ENCODE measurements at regions not wholly inside any gene's neighbourhood (a gene's known extent, or its start where the extent isn't known, plus 50 kb on each side); places are given as distances from the start of the nearest gene placed in this dataset.

DNA sequence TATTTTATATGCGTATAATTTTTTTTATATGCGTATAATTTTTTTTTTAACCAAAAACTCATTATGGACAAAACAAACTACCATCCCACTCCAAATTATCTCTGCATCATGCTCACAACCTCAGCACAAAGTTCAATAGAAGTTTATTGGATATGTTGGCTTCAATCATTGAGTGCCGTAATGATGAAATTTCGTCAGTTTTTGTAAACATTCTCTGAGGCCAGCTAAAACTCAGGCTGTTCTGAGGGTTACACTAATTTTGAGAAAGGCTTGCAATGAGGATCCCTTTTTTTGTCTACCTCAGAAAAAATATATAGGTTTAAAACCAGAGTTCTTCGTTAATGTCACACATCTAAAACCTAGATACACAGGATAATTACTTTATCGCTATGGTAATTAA is 1253.2 kb downstream of the EFNA5 start:
- POLR2A ChIA-PET: no interaction called here
- DNase-seq: no peak
- H3K9me3 Mint-ChIP-seq: no peaks in the 10 kb centered on the region

DNA sequence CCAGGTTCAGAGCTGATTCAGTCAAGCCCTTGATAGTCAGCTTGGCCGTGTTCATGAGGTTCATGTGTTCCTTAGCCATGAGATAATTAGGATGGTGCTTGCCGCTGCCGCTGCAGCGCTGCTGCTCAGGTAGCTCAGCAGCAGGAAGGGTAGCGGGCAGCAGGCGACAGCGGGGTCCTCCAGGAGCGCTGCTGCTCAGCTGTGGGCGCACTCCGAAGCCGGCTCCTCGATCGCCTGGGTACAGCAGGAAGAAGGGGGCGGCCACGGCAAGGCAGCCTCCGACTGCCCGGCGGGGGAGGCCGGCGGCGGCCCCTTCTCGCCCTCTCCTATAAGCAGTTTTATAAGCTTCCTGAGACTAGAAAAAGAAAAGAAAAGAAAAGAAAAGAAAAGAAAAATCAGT is 1253.6 kb downstream of the EFNA5 start:
- no peak for ATAC-seq (ENCODE audit: low read depth)
- H3K36me3 Mint-ChIP-seq (ENCODE audit: low read depth): no peaks in the 10 kb centered on the region
- no peaks in the 10 kb centered on the region for H3K4me1 Mint-ChIP-seq
- no peak for DNase-seq
- CTCF ChIA-PET: no interaction called here
- H3K27me3 Mint-ChIP-seq: no peaks in the 10 kb centered on the region
- intact Hi-C loops (cut with micrococcal nuclease): no loop called here
- no peak overlapping the region for H3K4me3 Mint-ChIP-seq
- no peaks in the 10 kb centered on the region for H3K9me3 Mint-ChIP-seq
- TF ChIP-seq, protein P1, sequence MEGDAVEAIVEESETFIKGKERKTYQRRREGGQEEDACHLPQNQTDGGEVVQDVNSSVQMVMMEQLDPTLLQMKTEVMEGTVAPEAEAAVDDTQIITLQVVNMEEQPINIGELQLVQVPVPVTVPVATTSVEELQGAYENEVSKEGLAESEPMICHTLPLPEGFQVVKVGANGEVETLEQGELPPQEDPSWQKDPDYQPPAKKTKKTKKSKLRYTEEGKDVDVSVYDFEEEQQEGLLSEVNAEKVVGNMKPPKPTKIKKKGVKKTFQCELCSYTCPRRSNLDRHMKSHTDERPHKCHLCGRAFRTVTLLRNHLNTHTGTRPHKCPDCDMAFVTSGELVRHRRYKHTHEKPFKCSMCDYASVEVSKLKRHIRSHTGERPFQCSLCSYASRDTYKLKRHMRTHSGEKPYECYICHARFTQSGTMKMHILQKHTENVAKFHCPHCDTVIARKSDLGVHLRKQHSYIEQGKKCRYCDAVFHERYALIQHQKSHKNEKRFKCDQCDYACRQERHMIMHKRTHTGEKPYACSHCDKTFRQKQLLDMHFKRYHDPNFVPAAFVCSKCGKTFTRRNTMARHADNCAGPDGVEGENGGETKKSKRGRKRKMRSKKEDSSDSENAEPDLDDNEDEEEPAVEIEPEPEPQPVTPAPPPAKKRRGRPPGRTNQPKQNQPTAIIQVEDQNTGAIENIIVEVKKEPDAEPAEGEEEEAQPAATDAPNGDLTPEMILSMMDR (IDR thresholded peaks at IDR 0.05): no peak
- POLR2A ChIA-PET: no interaction called here
- no peak overlapping the region for H3K27ac Mint-ChIP-seq

More for the DNA sequence above, 1253.2 kb downstream of the EFNA5 start:
- no peak overlapping the region for H3K27ac Mint-ChIP-seq
- H3K36me3 Mint-ChIP-seq (ENCODE audit: low read depth): no peaks in the 10 kb centered on the region
- TF ChIP-seq, protein P1 (IDR thresholded peaks at IDR 0.05): no peak
- CTCF ChIA-PET: no interaction called here
- no peak overlapping the region for H3K4me3 Mint-ChIP-seq
- ATAC-seq (ENCODE audit: low read depth): no peak
- intact Hi-C loops (cut with micrococcal nuclease): no loop called here
- no peaks in the 10 kb centered on the region for H3K4me1 Mint-ChIP-seq
- no peaks in the 10 kb centered on the region for H3K27me3 Mint-ChIP-seq

DNA sequence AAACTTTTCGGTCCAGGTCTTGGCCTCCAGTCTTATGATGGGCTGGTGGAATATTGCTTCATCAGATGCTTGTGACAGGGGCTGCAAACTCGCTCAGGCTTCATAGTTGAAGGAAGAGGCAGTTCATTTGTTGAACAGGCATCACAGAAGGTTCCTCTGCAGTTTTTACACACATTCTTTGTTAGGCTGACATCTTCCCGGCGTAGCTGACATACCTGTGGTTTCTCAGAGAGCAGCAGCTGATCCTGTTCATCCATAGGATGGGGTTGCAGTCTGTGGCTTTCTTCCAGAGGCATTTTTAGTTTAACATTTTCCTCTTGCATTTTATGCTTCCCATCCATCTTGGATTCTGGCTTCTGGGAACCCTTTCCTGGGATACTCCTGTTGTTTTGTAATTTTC is 1255.2 kb downstream of the EFNA5 start:
- intact Hi-C loops (cut with micrococcal nuclease): no loop called here
- ChIA-PET CTCF (no interaction called here), POLR2A (no interaction called here)
- Mint-ChIP-seq H3K27me3 (no peaks in the 10 kb centered on the region), H3K4me3 (no peak overlapping the region), H3K9me3 (no peaks in the 10 kb centered on the region), H3K4me1 (no peaks in the 10 kb centered on the region), H3K27ac (no peak overlapping the region), H3K36me3 (ENCODE audit: low read depth) (no peaks in the 10 kb centered on the region)
- DNase-seq: no peak
- TF ChIP-seq, protein P1 (IDR thresholded peaks at IDR 0.05): no peak
- no peak for ATAC-seq (ENCODE audit: low read depth)

DNA sequence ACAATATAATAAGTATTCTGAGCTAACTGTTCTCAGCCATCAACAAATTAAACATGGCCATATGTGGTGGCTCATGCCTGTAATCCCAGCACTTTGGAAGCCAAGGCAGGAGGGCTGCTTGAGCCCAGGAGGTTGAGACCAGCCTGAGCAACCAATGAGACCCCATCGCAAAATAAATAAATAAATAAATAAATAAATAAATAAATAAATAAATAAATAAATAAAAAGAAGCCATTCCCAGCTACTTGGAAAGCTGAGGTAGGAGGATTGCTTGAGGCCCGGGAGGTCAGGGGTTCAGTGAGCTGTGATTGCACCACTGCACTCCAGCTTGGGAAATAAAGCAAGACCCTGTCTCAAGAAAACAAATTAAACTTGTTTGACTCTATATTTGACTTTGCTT is 1256.4 kb downstream of the EFNA5 start:
- POLR2A ChIA-PET: no interaction called here
- Mint-ChIP-seq H3K4me1 (no peaks in the 10 kb centered on the region), H3K27me3 (no peaks in the 10 kb centered on the region), H3K9me3 (no peaks in the 10 kb centered on the region), H3K4me3 (no peak overlapping the region), H3K36me3 (ENCODE audit: low read depth) (no peaks in the 10 kb centered on the region), H3K27ac (no peak overlapping the region)
- DNase-seq (no peak), ATAC-seq (ENCODE audit: low read depth) (no peak)
- CTCF ChIA-PET: no interaction called here
- TF ChIP-seq, protein P1 (IDR thresholded peaks at IDR 0.05): no peak
- intact Hi-C loops (cut with micrococcal nuclease): no loop called here

DNA sequence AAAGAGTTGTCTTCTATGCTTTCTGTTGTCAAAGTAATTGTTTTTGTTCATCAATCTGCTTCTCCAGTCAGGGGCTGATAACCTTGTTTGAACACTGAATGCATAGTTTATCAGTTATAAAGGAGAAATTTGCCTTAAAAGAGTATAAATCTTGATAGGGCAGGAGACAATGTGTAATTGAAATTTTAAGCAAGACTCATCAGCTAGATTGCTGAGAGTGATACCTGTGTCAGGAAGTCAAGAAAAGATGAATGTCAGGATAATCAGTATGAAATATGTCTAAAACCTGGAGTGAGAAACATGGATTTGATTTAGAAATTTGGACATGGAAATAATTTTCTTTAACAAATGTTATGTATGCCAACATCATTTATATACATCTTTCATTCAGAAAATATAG is 1258.1 kb downstream of the EFNA5 start:
- Mint-ChIP-seq H3K27me3 (no peaks in the 10 kb centered on the region), H3K9me3 (no peaks in the 10 kb centered on the region), H3K4me3 (no peak overlapping the region), H3K4me1 (no peaks in the 10 kb centered on the region), H3K27ac (no peak overlapping the region), H3K36me3 (ENCODE audit: low read depth) (no peaks in the 10 kb centered on the region)
- TF ChIP-seq, protein P1 (IDR thresholded peaks at IDR 0.05): no peak
- ATAC-seq (ENCODE audit: low read depth) (no peak), DNase-seq (no peak)
- intact Hi-C loops (cut with micrococcal nuclease): no loop called here
- POLR2A ChIA-PET: no interaction called here
- CTCF ChIA-PET: no interaction called here

All from activated B cell treated with CpG ODN at 0.5 μM for 24 hours (primary cell).